Lower leg skin (tissue), 3 donors: ENCODE measurements at regions not wholly inside any gene's neighbourhood (a gene's known extent, or its start where the extent isn't known, plus 50 kb on each side); places are given as distances from the start of the nearest gene placed in this dataset.

Source experiments
- POLR2A ChIP-seq, 2 donors: fragments of 450-650 bp; IDR thresholded peaks; one replicate each; pipeline ENCODE4 v1.6.1; 2016 to 2017; ENCODE audit warnings: antibody characterized with exemption in 2 of 2, mild to moderate bottlenecking in 1 of 2, moderate library complexity in 1 of 2
- TF ChIP-seq, protein P1 (sequence below), 3 donors: fragments of 450-650 bp; IDR thresholded peaks; one replicate each; pipeline ENCODE4 v1.5.1; 2016; ENCODE audit warnings: antibody characterized with exemption in 3 of 3, mild to moderate bottlenecking in 3 of 3, moderate library complexity in 2 of 3

DNA sequence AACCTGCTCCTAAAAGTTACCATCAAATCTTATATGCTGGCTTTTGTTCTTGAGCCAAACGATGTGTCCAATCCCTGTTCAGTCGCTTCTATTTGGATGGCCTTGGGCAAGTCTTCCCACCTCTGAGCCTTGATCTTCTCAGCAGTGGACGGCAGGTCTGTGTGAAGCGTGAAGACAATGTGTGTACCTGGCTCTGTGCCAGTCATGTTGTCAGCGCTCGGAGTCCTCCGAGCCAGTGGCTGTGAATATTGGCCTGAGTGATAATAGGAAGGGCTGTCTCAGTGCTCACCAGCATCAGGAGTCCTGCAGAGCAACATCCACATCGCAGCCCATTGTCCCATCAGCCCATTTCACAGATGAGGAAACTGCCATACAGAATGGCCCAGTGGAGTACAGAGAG is 219.0 kb downstream of the CDC5L start:
- TF ChIP-seq POLR2A (IDR thresholded peaks at IDR 0.05) = no peak
- TF ChIP-seq, protein P1, sequence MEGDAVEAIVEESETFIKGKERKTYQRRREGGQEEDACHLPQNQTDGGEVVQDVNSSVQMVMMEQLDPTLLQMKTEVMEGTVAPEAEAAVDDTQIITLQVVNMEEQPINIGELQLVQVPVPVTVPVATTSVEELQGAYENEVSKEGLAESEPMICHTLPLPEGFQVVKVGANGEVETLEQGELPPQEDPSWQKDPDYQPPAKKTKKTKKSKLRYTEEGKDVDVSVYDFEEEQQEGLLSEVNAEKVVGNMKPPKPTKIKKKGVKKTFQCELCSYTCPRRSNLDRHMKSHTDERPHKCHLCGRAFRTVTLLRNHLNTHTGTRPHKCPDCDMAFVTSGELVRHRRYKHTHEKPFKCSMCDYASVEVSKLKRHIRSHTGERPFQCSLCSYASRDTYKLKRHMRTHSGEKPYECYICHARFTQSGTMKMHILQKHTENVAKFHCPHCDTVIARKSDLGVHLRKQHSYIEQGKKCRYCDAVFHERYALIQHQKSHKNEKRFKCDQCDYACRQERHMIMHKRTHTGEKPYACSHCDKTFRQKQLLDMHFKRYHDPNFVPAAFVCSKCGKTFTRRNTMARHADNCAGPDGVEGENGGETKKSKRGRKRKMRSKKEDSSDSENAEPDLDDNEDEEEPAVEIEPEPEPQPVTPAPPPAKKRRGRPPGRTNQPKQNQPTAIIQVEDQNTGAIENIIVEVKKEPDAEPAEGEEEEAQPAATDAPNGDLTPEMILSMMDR (IDR thresholded peaks at IDR 0.05) = no peak
